ENCODE measurements at regions not wholly inside any gene's neighbourhood (a gene's known extent, or its start where the extent isn't known, plus 50 kb on each side); places are given as distances from the start of the nearest gene placed in this dataset.

GRCh38 chr14:37858733-37859132 lies 263.3 kb downstream of the TTC6 start:
- TF ChIP-seq FOS (IDR thresholded peaks at IDR 0.05; ENCODE audit: borderline replicate concordance, insufficient read depth, low read length) (no peak), CTCF (IDR thresholded peaks at IDR 0.05; ENCODE audit: extremely low read depth in 1 of 2, insufficient read depth in 1 of 2, low read depth in 1 of 2, low read length in 2 of 2) (no peak)
